GM12878 (cell line): ENCODE measurements at regions not wholly inside any gene's neighbourhood (a gene's known extent, or its start where the extent isn't known, plus 50 kb on each side); places are given as distances from the start of the nearest gene placed in this dataset.

Experiments
- ATAC-seq: fragments of 200-7000 bp; cut with Tn5 transposase; 3 replicates; pipeline ENCODE4 v1.9.1; 2020; ENCODE audit warnings: mild to moderate bottlenecking, moderate library complexity
- BruUV-seq: library from RNA; stranded (reverse); fragments of 400-500 nt; replicated peaks from 2 replicates; lab custom pipeline; 2021; lab: Mats Ljungman, UMichigan
- CTCF ChIA-PET: fragments of 300-600 bp; sonication (Branson Sonifier 250); formaldehyde crosslinking; extraction: SDS; loops from one replicate; lab custom pipeline; 2021; ENCODE audit warnings: inconsistent platforms; lab: Yijun Ruan, JAX
- POLR2A ChIA-PET: fragments of 350-600 bp; formaldehyde crosslinking; extraction: SDS; loops from one replicate; lab custom pipeline; 2021; ENCODE audit warnings: inconsistent platforms; lab: Charles Lee
- RAD21 ChIA-PET: fragments of 300-600 bp; sonication (Branson Sonifier 250); formaldehyde crosslinking; loops from one replicate; lab custom pipeline; 2023; ENCODE audit warnings: antibody characterized with exemption; ENCODE audit not compliant: unreplicated experiment; lab: Charles Lee
- SMC1A ChIA-PET: fragments of 300-600 bp; sonication (Branson Sonifier 250); formaldehyde crosslinking; loops from one replicate; lab custom pipeline; 2023; ENCODE audit not compliant: unreplicated experiment, uncharacterized antibody; lab: Charles Lee
- DNase-seq: peaks from one replicate; pipeline ENCODE4 v3.0.0-alpha.2; 2011; ENCODE audit warnings: low read depth, low spot score
- FAIRE-seq: peaks from 3 replicates; lab custom pipeline; 2011; peaks lifted over from hg19 to GRCh38; lab: Jason Lieb, UNC
- H2AFZ ChIP-seq: 2 replicates; pipeline ENCODE4 v1.6.0; 2011; ENCODE audit warnings: low read depth, low read length, control low read depth; ENCODE audit not compliant: control insufficient read depth
- H3K27ac ChIP-seq: 2 replicates; pipeline ENCODE4 v1.5.1; 2011; ENCODE audit warnings: control low read depth; ENCODE audit not compliant: control insufficient read depth, insufficient read depth
- H3K27me3 ChIP-seq, 2 experiments: replicated peaks in 1 of 2; 2 replicates each; pipeline versions ENCODE4 v1.6.0 to v1.6.1; 2011; ENCODE audit warnings: low read length in 1 of 2; ENCODE audit not compliant: control insufficient read depth in 2 of 2, insufficient read depth in 2 of 2
- H3K36me3 ChIP-seq, 2 experiments: 2 replicates each; pipeline ENCODE4 v1.5.1; 2011; ENCODE audit warnings: low read length in 1 of 2; ENCODE audit not compliant: control insufficient read depth in 2 of 2, insufficient read depth in 2 of 2
- H3K4me1 ChIP-seq: 2 replicates; pipeline ENCODE4 v1.6.1; 2011; ENCODE audit warnings: mild to moderate bottlenecking, low read length, moderate library complexity, mixed read lengths; ENCODE audit not compliant: control insufficient read depth, insufficient read depth
- H3K4me2 ChIP-seq: 2 replicates; pipeline ENCODE4 v1.6.0; 2011; ENCODE audit warnings: control low read depth; ENCODE audit not compliant: control insufficient read depth, insufficient read depth
- H3K4me3 ChIP-seq: fragments of 200-600 bp; sonication (generic); 2 replicates; pipeline ENCODE4 v1.5.1; 2016
- H3K79me2 ChIP-seq: 2 replicates; pipeline ENCODE4 v1.6.0; 2011; ENCODE audit warnings: low read length; ENCODE audit not compliant: control insufficient read depth, insufficient read depth
- H3K9ac ChIP-seq: 2 replicates; pipeline ENCODE4 v1.8.0; 2011; ENCODE audit warnings: low read length, control low read depth, mixed read lengths; ENCODE audit not compliant: control insufficient read depth, insufficient read depth
- H3K9me3 ChIP-seq: replicated peaks from 3 replicates; pipeline ENCODE4 v1.5.1; 2011; ENCODE audit warnings: mild to moderate bottlenecking, low read length; ENCODE audit not compliant: control insufficient read depth, insufficient read depth
- H4K20me1 ChIP-seq: 2 replicates; pipeline ENCODE4 v1.6.0; 2011; ENCODE audit not compliant: control insufficient read depth, insufficient read depth
- ASH2L ChIP-seq: fragments of 300-600, 200-600 bp; sonication (generic); IDR thresholded peaks from 2 replicates; pipeline ENCODE4 v1.6.1; 2017; ENCODE audit warnings: low read depth, mild to moderate bottlenecking, borderline replicate concordance
- BMI1 ChIP-seq: fragments of 450-650 bp; IDR thresholded peaks from 2 replicates; pipeline ENCODE4 v1.6.1; 2016; ENCODE audit warnings: mild to moderate bottlenecking, moderate library complexity, borderline replicate concordance
- E2F8 ChIP-seq: fragments of 450-650 bp; IDR thresholded peaks from 2 replicates; pipeline ENCODE4 v1.6.1; 2018; ENCODE audit warnings: mild to moderate bottlenecking, low read depth, moderate library complexity; ENCODE audit not compliant: partially characterized antibody
- NFXL1 ChIP-seq: fragments of 450-650 bp; IDR thresholded peaks from 2 replicates; pipeline ENCODE4 v1.6.1; 2017; ENCODE audit warnings: antibody characterized with exemption, mild to moderate bottlenecking, borderline replicate concordance
- SMC3 ChIP-seq: IDR thresholded peaks from 2 replicates; pipeline ENCODE4 v1.6.1; 2011; ENCODE audit warnings: low read length, improper control_type of control experiment, borderline replicate concordance
- STAT3 ChIP-seq: IDR thresholded peaks from 2 replicates; pipeline ENCODE4 v1.6.1; 2011; ENCODE audit warnings: low read depth, low read length, improper control_type of control experiment
- TAF1 ChIP-seq: IDR thresholded peaks from 2 replicates; pipeline ENCODE4 v1.6.1; 2011; ENCODE audit warnings: mild to moderate bottlenecking, low read depth, low read length, borderline replicate concordance
- YY1 ChIP-seq: IDR thresholded peaks from 2 replicates; pipeline ENCODE4 v1.6.1; 2011; ENCODE audit warnings: low read depth, mild to moderate bottlenecking, low read length
- WGBS: methylation state at CpG from one replicate; pipeline ENCODE4 v1.1.6; 2016; ENCODE audit warnings: low lambda C conversion rate; ENCODE audit not compliant: insufficient replicate concordance, insufficient coverage; ENCODE audit errors: missing lambda C conversion rate; 5-methylcytosine and 5-hydroxymethylcytosine counted together
- in situ Hi-C: fragments of 300-500 bp; cut with MboI; formaldehyde crosslinking; loops from 9 replicates; pipeline ENCODE4 v1.14.3; 2018; ENCODE audit warnings: mixed read lengths
- intact Hi-C: fragments of 100-400 bp; cut with micrococcal nuclease; formaldehyde crosslinking; loops from one replicate; pipeline ENCODE4 v1.14.2; 2022; ENCODE audit not compliant: unreplicated experiment
- TF ChIP-seq, protein P1 (sequence below): IDR thresholded peaks from 2 replicates; pipeline ENCODE4 v1.6.1; 2011; ENCODE audit warnings: borderline replicate concordance, low read depth, mild to moderate bottlenecking, moderate library complexity, low read length; ENCODE audit not compliant: insufficient read depth, poor library complexity, severe bottlenecking

GRCh38 chrX:126982158-126982557, 162.6 kb downstream of the PRR32 start:
- H3K4me1 ChIP-seq: no peaks in the 10 kb centered on the region
- in situ Hi-C loops: no loop called here
- no peak overlapping the region for H2AFZ ChIP-seq
- no TSS peak for BruUV-seq
- TF ChIP-seq ASH2L: no peak
- no peak for TF ChIP-seq BMI1
- no peak for TF ChIP-seq YY1
- TF ChIP-seq SMC3: no peak
- TF ChIP-seq, protein P1, sequence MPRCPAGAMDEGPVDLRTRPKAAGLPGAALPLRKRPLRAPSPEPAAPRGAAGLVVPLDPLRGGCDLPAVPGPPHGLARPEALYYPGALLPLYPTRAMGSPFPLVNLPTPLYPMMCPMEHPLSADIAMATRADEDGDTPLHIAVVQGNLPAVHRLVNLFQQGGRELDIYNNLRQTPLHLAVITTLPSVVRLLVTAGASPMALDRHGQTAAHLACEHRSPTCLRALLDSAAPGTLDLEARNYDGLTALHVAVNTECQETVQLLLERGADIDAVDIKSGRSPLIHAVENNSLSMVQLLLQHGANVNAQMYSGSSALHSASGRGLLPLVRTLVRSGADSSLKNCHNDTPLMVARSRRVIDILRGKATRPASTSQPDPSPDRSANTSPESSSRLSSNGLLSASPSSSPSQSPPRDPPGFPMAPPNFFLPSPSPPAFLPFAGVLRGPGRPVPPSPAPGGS: no peak
- no peak for TF ChIP-seq STAT3
- no peak for TF ChIP-seq TAF1
- no peak for TF ChIP-seq NFXL1
- no peak for TF ChIP-seq E2F8
- H3K36me3 ChIP-seq: no peaks in the 10 kb centered on the region
- SMC1A ChIA-PET: interaction anchor here (1.4 kb wide), 1 partner anchor 21 kb away, joined by 3 read pairs; no protein-coding TSS in a partner anchor
- RAD21 ChIA-PET: no interaction called here
- H3K79me2 ChIP-seq: no peaks in the 10 kb centered on the region
- no peaks in the 10 kb centered on the region for H3K27me3 ChIP-seq
- no peak overlapping the region for H3K4me2 ChIP-seq
- H3K9me3 ChIP-seq: no peaks in the 10 kb centered on the region
- no peak overlapping the region for H3K9ac ChIP-seq
- no peak overlapping the region for H3K4me3 ChIP-seq
- FAIRE-seq (no peak), DNase-seq (no peak), ATAC-seq (peak; percentile 37; the same call in 1 of the 3 replicates)
- H4K20me1 ChIP-seq: no peaks in the 10 kb centered on the region
- intact Hi-C loops: no loop called here
- H3K27ac ChIP-seq: no peak overlapping the region
- WGBS: 14% methylated on average over 3 of the region's 3 CpGs
- CTCF ChIA-PET: no interaction called here
- POLR2A ChIA-PET: no interaction called here
